MM.1S (cell line): ENCODE measurements at regions not wholly inside any gene's neighbourhood (a gene's known extent, or its start where the extent isn't known, plus 50 kb on each side); places are given as distances from the start of the nearest gene placed in this dataset.

Source experiments
- EZH2 ChIP-seq: fragments of 300-600 bp; sonication (generic); optimal IDR thresholded peaks from 2 replicates; pipeline ENCODE3; 2017; ENCODE audit warnings: low read depth, mild to moderate bottlenecking, antibody characterized with exemption, low read length, mixed read lengths
- TF ChIP-seq, protein P1 (sequence below): fragments of 300-600 bp; sonication (generic); IDR thresholded peaks from 2 replicates; pipeline ENCODE4 v1.5.1; 2016; ENCODE audit warnings: antibody characterized with exemption, low read length, mixed read lengths

- TF ChIP-seq, protein P1, sequence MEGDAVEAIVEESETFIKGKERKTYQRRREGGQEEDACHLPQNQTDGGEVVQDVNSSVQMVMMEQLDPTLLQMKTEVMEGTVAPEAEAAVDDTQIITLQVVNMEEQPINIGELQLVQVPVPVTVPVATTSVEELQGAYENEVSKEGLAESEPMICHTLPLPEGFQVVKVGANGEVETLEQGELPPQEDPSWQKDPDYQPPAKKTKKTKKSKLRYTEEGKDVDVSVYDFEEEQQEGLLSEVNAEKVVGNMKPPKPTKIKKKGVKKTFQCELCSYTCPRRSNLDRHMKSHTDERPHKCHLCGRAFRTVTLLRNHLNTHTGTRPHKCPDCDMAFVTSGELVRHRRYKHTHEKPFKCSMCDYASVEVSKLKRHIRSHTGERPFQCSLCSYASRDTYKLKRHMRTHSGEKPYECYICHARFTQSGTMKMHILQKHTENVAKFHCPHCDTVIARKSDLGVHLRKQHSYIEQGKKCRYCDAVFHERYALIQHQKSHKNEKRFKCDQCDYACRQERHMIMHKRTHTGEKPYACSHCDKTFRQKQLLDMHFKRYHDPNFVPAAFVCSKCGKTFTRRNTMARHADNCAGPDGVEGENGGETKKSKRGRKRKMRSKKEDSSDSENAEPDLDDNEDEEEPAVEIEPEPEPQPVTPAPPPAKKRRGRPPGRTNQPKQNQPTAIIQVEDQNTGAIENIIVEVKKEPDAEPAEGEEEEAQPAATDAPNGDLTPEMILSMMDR, result no peak
- TF ChIP-seq EZH2, result no peak
Measured at GRCh38 chr18:42275138-42275535, 320.1 kb downstream of the PIK3C3 start.
